GM20431 (cell line): ENCODE measurements at regions not wholly inside any gene's neighbourhood (a gene's known extent, or its start where the extent isn't known, plus 50 kb on each side); places are given as distances from the start of the nearest gene placed in this dataset.

Source experiments
- in situ Hi-C: fragments of 300-500 bp; cut with MseI, MboI; formaldehyde crosslinking; loops from one replicate; pipeline ENCODE4 v1.15.0; 2020; ENCODE audit warnings: low sequenced_read_pairs; ENCODE audit not compliant: unreplicated experiment

DNA sequence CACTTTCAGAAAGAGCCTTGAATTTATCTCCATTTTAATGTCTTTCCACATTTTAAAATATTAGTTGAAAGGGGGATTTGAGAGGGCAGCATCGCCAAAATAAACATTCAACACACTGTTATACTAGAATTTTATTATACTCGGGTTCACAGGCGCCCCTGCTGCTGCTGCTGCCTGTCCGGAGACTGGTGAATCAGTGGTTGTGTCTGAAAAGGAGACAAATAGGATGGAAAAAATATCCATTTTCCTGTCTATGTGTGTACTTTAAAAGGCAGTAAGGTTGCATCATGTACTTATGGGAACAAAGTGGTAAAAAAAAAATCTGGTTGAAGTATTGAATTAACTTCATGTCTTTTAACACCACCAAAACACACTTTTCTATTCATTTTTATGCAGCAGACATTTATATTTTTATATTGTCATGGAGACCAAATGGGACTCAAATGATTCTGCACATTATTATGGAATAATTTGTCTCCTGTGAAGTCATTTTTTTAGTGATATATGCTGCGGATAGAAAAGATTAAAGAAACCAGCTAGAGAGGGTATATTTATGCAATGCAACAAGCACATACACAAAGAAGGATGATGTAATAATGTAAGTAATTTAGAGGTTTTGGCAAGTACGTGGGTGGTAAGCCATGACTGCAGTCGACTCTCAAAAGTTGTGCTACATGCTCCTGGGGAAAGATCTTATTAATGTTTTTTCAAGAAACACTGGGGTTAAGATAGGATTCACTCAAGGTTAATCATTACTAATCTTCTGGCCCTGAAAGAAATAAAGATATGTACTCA is 759.0 kb upstream of the SOX9 start:
- in situ Hi-C loops, result no loop called here

DNA sequence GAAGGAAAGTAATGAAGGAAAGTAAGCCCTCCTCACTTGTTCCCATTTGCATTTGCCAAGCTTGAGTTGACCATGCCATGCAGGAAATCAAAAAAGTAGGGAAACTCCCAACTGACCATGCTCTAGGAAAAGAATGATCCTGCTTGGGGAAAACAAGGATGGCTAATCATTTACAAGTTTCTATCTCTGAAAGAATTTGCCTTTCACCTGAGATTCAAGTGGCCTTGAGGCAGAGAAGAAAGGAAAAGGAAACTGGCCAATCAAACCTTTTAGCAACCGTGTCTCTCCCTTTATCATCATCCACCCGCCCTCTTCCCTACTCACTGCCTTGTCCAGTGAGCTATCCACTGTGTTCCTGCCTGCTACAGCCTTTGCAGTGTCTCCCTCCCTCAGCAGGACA is 757.2 kb upstream of the SOX9 start:
- in situ Hi-C loops, result no loop called here

DNA sequence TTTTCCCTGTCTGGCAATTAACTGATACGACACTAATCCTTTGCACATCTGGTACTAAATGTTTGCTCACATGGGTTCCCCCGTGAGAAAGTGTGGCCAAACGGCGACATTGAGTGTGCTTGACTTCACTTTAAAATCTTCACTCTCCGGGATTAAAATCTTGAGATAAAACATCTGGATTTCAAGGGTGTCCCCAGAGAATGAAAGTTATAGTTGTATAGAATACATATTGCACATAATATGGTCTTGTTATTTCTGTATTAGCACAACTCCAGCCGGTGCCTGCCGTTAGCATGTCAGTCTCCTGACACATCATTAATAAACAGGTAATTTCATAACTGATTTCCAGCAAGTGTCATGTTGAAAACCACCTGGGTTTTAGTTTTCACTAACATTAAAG is 749.0 kb upstream of the SOX9 start:
- in situ Hi-C loops, result no loop called here

DNA sequence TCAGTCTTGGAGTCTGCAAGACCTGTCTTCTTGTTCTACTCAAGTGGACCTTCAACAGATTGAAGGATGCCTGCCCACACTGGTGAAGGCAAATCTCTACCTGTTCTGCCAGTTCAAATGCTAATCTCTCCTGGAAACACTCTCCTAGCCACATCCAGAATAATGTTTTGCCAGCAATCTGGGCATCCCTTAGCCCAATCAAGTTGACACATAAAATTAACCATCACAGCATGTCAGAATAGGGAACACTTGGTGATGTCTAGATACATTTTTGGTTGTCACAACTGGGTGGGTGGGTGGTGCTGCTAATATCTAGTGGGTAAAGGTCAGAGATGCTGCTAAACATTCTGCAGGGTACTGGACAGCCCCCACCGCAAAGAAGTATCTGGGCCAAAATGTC is 744.9 kb upstream of the SOX9 start:
- in situ Hi-C loops, result no loop called here

DNA sequence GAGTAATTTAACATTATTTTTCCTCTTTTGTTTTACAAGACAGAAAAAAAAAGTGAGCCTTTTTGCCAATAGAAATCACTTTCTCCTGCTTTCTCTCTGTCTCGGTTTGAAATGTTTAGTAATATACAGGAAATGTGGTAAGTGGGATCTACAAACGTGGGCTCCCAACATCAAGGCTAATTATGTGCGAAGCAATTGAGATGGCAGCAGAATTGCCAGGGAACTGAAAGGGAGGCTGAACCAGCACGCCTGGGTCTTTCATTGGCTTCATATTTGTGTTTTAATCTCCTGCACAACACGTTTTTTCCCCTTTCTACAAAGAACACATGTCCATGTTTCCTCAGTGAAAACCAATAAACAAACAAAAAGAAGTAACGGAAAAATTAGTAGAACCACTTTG is 743.9 kb upstream of the SOX9 start:
- in situ Hi-C loops, result no loop called here

DNA sequence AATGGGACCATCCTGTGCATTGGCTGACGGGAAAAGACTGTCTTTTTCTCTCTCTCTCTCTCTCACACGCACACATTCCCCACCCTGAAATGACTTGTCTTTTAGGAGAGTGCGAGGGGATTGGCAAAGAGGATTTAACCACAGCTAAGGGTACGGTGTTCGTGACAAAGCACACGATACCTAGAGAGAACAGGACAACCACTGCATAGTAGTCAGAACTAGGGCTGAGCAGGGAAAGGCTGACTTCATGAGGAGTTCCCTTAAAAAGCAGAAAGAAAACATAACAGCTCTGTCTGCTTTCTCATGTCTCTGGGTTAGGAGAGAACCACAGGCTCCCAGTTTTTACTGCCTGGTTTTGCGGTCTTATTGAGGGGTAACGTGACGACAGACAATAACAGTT is 742.8 kb upstream of the SOX9 start:
- in situ Hi-C loops, result no loop called here

DNA sequence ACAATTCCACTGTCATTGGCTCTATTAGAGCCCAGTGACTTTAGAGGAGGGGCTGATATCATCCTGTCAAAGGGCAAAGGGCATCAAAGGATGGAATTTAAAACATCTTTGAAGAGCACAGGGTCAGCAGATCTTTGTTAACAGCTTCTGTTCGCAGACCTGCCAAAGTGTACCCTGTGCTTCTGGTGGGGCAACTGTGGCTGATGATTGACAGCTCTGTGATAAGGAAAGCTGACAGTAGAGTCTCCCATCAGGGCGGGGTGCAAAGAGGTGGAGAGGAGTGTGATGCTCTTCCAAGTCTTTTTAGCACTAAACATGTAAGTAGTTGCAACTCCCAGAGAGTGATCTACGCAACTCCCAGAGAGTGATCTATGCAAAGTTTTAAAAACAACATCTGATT is 742.1 kb upstream of the SOX9 start:
- in situ Hi-C loops, result no loop called here

DNA sequence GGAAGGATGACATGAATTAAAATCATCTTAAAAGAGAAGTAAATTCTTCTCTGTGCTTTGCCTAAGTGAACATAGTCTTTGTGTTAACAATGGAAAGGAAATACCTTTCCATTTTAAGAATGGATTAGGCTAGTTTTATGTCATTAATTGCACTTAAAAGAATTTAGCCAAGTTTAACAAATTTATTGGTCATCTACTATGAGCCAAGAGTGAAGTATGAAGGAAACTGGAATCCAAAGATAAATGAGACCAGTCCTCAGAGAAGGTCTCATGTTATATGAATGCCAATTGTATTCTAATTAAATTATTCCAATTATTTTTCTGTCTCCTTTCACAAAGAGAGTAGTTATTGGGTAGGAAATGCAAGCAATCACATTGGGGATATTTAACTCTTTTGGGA is 741.3 kb upstream of the SOX9 start:
- in situ Hi-C loops, result no loop called here

DNA sequence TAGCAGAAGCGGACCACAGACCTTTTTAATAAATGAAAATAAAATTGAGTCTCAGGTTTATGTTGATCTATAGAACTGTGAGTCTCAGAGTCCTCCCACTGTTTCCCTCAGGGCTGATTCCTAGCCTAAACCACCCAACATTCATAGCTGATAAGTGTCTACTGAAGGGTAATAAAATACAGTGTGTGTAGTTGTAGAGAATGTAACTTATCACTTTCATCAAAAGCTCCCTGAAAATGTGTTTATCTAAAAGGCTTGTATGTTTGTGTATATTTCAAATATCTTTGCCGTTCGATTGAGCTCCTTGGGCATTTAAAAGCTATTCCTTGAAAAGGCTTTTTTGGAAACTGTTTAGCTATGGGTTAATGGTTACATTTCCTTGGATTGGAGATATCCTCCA is 740.3 kb upstream of the SOX9 start:
- in situ Hi-C loops, result no loop called here

DNA sequence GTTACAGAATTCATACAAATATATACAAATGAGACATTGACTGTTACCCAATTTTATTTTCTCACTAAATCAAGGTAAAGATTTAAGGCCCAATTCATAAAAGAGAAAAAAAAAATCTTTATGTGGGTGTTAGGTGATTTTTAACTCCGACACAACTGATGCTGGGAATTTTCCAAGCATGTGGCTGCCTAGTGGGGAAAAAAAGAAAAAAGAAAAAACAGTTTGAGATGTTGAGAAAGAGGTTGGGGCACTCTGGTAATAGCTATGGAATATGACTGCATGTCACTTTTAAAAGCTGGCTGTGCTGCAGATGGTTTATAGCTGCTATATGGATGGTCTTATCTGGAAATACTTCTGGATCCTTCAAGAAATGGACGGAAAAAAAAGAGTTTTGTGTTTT is 739.9 kb upstream of the SOX9 start:
- in situ Hi-C loops, result no loop called here

DNA sequence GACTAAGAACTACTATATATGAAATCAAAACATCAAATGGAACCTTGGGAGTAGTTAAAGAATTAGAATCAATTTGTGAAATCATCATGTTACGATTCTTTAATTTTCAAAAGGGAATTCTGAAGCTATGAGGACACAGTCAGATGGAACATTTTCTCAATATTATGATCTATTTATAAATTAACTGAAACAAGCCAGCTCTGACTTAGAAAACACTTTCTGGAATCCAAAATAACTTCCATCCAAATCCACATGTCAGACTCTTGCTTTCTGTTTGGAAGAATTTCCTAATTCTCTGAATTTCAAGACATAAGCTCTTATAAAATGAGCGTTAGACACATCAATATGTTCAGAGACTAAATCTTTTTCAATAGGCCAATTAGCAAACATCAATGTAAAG is 737.7 kb upstream of the SOX9 start:
- in situ Hi-C loops, result no loop called here

DNA sequence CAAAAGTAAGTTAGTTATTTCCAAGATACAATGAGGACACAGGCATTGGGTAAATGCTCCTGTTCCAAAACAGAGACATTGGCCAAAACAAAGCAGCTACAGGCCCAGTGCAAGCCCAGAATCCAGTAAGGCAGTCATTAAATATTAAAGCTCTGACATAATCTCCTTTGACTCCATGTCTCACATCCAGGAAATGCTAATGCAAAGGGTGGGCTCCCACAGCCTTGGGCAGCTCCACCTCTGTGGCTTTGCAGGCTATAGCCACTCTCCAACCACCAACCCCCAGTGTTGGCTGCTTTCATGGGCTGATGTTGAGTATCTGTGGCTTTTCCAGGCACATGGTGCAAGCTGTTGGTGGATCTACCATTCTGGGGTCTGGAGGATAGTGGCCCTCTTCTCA is 733.4 kb upstream of the SOX9 start:
- in situ Hi-C loops, result no loop called here

DNA sequence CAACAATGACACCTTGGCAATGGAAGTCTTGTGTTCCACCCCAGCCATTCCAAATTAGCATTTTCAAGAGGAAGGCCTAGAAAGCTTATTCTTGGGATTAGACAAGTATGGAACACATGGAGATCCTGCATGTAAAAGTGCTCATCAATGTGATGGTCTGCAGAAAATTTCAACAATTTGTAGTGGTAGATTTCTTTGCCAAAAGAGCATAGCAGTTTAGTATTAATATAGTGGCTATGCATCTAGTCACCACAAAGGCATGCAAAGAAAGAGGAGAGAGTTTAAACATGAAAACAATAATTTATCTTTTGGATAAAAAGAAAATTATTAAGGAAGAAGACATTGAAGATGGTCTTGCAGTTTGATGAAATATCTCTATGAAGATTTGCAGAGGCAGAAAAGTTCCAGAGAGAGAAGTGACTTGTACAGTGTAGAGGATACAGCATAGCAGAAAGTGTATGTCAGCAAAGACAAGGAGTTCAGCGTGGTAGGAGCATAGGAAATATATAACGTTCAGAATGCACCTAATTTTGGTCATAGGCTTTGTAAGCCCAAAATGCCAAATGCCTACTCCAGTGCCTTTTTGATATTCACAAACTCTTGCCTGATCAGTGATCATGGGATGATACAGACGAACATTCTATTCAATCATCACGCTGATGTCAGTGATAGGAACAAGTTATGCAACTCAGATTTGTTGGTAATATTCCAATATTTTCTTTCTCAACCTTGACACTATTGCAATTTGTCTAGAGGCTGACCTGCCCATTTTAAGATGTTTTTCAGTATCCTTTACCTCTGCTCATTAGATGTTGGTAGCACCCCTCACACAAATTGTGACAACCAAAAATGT is 727.9 kb upstream of the SOX9 start:
- in situ Hi-C loops, result no loop called here

DNA sequence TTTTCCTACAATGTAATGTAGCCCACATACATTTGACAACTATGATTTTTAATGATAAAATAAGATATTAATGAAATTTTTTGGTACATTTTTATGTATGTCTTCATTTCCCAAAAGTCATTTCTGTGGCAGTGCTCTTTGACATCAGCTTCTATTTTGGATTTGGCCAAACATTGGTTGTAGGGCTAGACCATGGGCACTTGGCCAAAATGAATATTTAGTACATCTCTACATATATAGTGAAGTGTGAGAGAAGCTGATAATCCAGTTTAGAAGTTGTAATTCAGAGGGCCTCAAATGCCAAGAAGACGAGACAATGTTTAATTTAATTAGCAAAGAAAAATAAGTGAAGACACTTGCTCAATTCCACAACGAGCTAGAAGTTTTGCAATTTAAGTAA is 724.9 kb upstream of the SOX9 start:
- in situ Hi-C loops, result no loop called here

DNA sequence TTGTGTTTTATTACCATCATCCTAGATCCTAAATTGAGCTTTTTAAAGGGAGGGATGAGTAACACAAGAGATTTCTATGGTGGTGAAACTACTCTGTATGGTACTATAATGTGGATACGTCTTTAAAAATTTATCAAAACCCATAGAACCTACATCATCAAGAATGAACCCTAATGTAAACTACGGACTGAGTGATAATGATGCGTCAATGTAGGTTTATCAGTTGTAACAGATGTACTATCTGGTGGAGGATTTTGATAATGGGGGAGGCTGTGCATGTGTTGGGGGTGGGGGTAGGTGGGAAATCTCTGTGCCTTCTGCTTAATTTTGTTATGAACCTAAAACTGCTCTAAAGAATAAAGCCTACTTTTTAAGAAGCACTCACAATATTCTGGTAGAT is 724.1 kb upstream of the SOX9 start:
- in situ Hi-C loops, result no loop called here

DNA sequence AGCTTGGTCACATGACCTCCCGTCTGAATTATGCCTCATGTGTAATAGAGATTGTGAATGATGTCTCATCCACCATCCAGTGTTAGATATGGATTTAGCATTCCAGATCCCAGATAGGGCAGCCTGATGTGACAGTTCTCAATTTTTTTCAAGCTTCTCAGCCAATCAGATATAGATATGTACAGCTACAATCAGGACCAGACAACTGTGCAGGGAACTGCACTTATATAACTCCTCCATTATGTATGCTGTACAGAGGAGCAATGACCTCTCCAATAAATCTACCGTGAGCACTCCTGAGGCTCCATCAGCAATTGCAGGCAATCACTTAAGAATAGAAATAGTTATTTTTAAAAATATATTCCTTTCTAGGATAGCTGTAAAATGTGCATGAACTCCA is 722.8 kb upstream of the SOX9 start:
- in situ Hi-C loops, result no loop called here

DNA sequence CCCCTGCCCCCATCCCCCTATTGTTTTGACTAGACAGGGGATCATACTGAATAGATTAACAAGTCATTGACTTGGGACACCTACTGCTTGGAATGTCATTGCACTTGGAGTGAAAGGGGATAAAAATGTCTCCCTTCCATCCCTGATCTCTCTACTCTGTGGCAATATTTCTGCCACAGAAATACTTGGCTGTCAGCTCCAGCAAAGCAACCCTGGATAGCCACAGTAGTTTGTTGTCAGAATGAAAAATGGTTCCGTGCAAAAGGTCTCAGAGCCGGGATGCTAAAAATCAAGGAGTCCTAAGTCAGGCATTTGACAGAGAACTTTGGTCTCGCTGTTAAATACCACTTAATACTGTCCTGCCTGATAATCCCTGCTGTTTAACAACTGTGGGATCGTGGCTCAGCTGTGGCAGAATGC is 722.0 kb upstream of the SOX9 start:
- in situ Hi-C loops, result no loop called here

DNA sequence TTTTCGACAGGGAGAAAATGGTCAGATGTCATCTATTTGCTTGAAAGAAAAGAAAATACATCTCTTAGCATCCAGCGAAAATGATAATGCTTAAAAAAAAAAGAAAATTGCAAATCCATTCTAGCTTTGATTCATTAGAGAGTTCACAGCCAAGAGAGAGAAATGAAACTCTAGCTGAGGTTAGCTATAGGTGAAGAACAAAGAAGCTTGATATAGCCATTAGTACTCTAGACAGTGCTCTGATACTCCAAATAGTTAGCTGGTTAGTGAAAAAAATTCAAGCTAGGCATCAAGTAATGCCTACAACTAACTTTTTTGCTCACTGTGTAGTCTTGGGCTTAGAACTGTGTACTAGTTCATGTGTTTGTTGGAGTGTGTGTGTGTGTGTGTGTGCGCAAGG is 721.6 kb upstream of the SOX9 start:
- in situ Hi-C loops, result no loop called here

DNA sequence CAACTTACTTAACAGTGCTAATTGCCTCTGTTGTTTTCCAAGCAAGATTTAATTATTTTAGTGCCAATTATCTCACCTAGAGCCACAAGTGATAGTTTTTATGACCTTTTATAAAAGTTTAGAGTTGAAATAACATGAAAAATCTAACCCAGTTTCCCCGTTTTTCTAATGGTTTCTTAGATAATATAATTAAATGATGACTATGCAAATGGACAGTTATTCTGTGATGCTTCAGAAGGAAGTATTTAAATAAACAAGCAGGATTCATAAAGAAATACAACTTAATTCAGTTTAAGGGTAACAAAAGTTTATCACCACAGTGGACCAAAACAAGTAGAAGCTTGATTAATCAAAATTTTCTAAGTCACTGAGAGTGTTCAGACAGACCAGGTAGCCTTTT is 721.2 kb upstream of the SOX9 start:
- in situ Hi-C loops, result no loop called here

DNA sequence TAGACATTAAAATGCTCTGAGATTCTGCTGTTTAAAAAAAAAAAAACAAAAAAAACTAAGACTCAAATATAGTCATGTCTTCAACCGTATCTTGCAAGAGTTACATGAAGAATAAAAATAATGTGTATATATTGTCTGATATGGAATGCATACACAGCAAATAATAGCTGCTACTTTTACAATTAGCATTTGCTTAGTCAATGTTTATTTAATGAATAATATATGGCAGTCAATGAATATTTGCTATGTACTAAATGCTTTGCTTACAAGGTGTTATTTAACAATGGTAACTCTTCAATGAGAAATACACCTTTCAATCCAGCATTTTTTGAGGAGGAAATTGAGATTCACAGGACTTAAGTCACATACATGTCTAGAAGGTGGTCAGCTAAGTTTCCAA is 718.8 kb upstream of the SOX9 start:
- in situ Hi-C loops, result no loop called here

DNA sequence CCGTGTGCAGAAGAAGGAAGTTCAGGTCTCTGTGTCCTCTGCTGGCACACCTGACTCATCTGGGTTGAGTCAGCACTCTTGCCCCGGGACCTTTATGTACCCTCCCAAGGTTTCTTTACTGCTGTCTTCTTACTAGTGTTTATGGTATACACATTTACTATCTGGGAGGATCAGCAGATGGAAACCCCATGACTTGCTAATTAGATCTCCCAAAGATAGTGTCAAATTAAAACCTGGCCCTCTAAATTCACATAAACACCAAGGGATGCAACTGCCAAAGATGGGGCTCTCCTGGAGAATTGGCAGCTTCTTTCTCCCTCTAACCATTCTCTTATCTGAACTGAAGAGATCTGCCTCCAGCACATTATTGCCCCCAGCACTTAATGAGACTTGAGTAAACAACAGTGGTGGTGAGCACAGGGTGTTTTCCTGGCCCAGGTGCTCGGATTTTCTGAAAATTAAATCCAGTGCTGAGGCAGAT is 718.1 kb upstream of the SOX9 start:
- in situ Hi-C loops, result no loop called here
